ENCODE measurements at regions not wholly inside any gene's neighbourhood (a gene's known extent, or its start where the extent isn't known, plus 50 kb on each side); places are given as distances from the start of the nearest gene placed in this dataset.
"Not testable (repeated sequence)": the region's sequence is repeated elsewhere in the genome, so short reads cannot be mapped to it uniquely, and the experiment has no call there.

GRCh38 chr1:144031550-144031949 lies 59.8 kb upstream of the FAM72C start:
- not testable (repeated sequence) for DNase-seq (ENCODE audit: low read depth in 2 of 3, low spot score in 2 of 3)

- DNase-seq (ENCODE audit: low read depth in 2 of 3, low spot score in 2 of 3), result not testable (repeated sequence)
Observed at GRCh38 chr1:144026022-144026421, 54.2 kb upstream of the FAM72C start.

- DNase-seq (ENCODE audit: low read depth in 2 of 3, low spot score in 2 of 3), result not testable (repeated sequence)
Observed at GRCh38 chr1:144021690-144022384, 50.1 kb upstream of the FAM72C start.
